ENCODE measurements at regions not wholly inside any gene's neighbourhood (a gene's known extent, or its start where the extent isn't known, plus 50 kb on each side); places are given as distances from the start of the nearest gene placed in this dataset.

- ATAC-seq (ENCODE audit: low read depth): no peak
- no peak overlapping the region for H3K27ac ChIP-seq (ENCODE audit: poor library complexity, severe bottlenecking)
- H3K4me3 ChIP-seq (ENCODE audit: severe bottlenecking): no peak overlapping the region
- peaks cover 2% of the 10 kb centered on the region for H3K9me3 ChIP-seq (ENCODE audit: severe bottlenecking)
- H3K27me3 ChIP-seq (ENCODE audit: insufficient read depth, poor library complexity, severe bottlenecking): no peaks in the 10 kb centered on the region
- no peak for DNase-seq (ENCODE audit: low spot score)
- no peaks in the 10 kb centered on the region for H3K4me1 ChIP-seq (ENCODE audit: insufficient read depth, poor library complexity, severe bottlenecking)
- no peak for TF ChIP-seq CTCF (IDR thresholded peaks at IDR 0.05; ENCODE audit: poor library complexity, severe bottlenecking)
- no peaks in the 10 kb centered on the region for H3K36me3 ChIP-seq (ENCODE audit: low read depth)
Measured at GRCh38 chr5:114581136-114581535, 219.3 kb downstream of the KCNN2 start.

GRCh38 chr5:114565871-114566270 is 204.0 kb downstream of the KCNN2 start:
- no peak for ATAC-seq (ENCODE audit: low read depth)
- no peak for DNase-seq (ENCODE audit: low spot score)
- Histone ChIP-seq H3K27ac (ENCODE audit: poor library complexity, severe bottlenecking) (no peak overlapping the region), H3K27me3 (ENCODE audit: insufficient read depth, poor library complexity, severe bottlenecking) (no peaks in the 10 kb centered on the region), H3K9me3 (ENCODE audit: severe bottlenecking) (peaks cover 2% of the 10 kb centered on the region), H3K36me3 (ENCODE audit: low read depth) (no peaks in the 10 kb centered on the region), H3K4me3 (ENCODE audit: severe bottlenecking) (no peak overlapping the region), H3K4me1 (ENCODE audit: insufficient read depth, poor library complexity, severe bottlenecking) (no peaks in the 10 kb centered on the region)
- TF ChIP-seq CTCF (IDR thresholded peaks at IDR 0.05; ENCODE audit: poor library complexity, severe bottlenecking): no peak

GRCh38 chr5:114565139-114565538 is 203.3 kb downstream of the KCNN2 start:
- H3K36me3 ChIP-seq (ENCODE audit: low read depth): no peaks in the 10 kb centered on the region
- peaks cover 2% of the 10 kb centered on the region for H3K9me3 ChIP-seq (ENCODE audit: severe bottlenecking)
- no peak for TF ChIP-seq CTCF (IDR thresholded peaks at IDR 0.05; ENCODE audit: poor library complexity, severe bottlenecking)
- ATAC-seq (ENCODE audit: low read depth): no peak
- no peaks in the 10 kb centered on the region for H3K4me1 ChIP-seq (ENCODE audit: insufficient read depth, poor library complexity, severe bottlenecking)
- DNase-seq (ENCODE audit: low spot score): no peak
- no peak overlapping the region for H3K27ac ChIP-seq (ENCODE audit: poor library complexity, severe bottlenecking)
- no peak overlapping the region for H3K4me3 ChIP-seq (ENCODE audit: severe bottlenecking)
- no peaks in the 10 kb centered on the region for H3K27me3 ChIP-seq (ENCODE audit: insufficient read depth, poor library complexity, severe bottlenecking)

GRCh38 chr5:114561415-114561814 is 199.5 kb downstream of the KCNN2 start:
- H3K9me3 ChIP-seq (ENCODE audit: severe bottlenecking): no peaks in the 10 kb centered on the region
- H3K4me1 ChIP-seq (ENCODE audit: insufficient read depth, poor library complexity, severe bottlenecking): no peaks in the 10 kb centered on the region
- TF ChIP-seq CTCF (IDR thresholded peaks at IDR 0.05; ENCODE audit: poor library complexity, severe bottlenecking): no peak
- no peak overlapping the region for H3K27ac ChIP-seq (ENCODE audit: poor library complexity, severe bottlenecking)
- DNase-seq (ENCODE audit: low spot score) (no peak), ATAC-seq (ENCODE audit: low read depth) (no peak; the same call in 2 of the 3 replicates)
- H3K27me3 ChIP-seq (ENCODE audit: insufficient read depth, poor library complexity, severe bottlenecking): no peaks in the 10 kb centered on the region
- no peaks in the 10 kb centered on the region for H3K36me3 ChIP-seq (ENCODE audit: low read depth)
- H3K4me3 ChIP-seq (ENCODE audit: severe bottlenecking): no peak overlapping the region

Data from RWPE2 (cell line).